Central memory CD8-positive, alpha-beta T cell (primary cell): ENCODE measurements at regions not wholly inside any gene's neighbourhood (a gene's known extent, or its start where the extent isn't known, plus 50 kb on each side); places are given as distances from the start of the nearest gene placed in this dataset.

Experiments
- ATAC-seq: fragments of 150-1000 bp; cut with Tn5 transposase; replicated peaks from 2 replicates; pipeline ENCODE4 v1.10.0; 2022; ENCODE audit warnings: mild to moderate bottlenecking, moderate FRiP score, moderate number of reproducible peaks; ENCODE audit not compliant: poor library complexity, severe bottlenecking; ENCODE audit errors: extremely low read depth
- DNase-seq, 2 donors: peaks; one replicate each; pipeline ENCODE4 v3.0.0; 2021; ENCODE audit warnings: low spot score in 2 of 2
- H3K27ac Mint-ChIP-seq: one replicate; pipeline ENCODE4 v1.8.0; 2022; ENCODE audit warnings: low read depth, mild to moderate bottlenecking, moderate library complexity, mixed read lengths
- H3K27me3 Mint-ChIP-seq: one replicate; pipeline ENCODE4 v1.8.0; 2022; ENCODE audit warnings: mixed read lengths
- H3K36me3 Mint-ChIP-seq: one replicate; pipeline ENCODE4 v1.8.0; 2022; ENCODE audit warnings: mild to moderate bottlenecking, moderate library complexity, mixed read lengths; ENCODE audit not compliant: insufficient read depth
- H3K4me1 Mint-ChIP-seq: one replicate; pipeline ENCODE4 v1.8.0; 2022; ENCODE audit warnings: mixed read lengths
- H3K4me3 Mint-ChIP-seq: one replicate; pipeline ENCODE4 v1.8.0; 2022; ENCODE audit warnings: mild to moderate bottlenecking, moderate library complexity, mixed read lengths
- H3K9me3 Mint-ChIP-seq: one replicate; pipeline ENCODE4 v1.8.0; 2022; ENCODE audit warnings: mixed read lengths

DNA sequence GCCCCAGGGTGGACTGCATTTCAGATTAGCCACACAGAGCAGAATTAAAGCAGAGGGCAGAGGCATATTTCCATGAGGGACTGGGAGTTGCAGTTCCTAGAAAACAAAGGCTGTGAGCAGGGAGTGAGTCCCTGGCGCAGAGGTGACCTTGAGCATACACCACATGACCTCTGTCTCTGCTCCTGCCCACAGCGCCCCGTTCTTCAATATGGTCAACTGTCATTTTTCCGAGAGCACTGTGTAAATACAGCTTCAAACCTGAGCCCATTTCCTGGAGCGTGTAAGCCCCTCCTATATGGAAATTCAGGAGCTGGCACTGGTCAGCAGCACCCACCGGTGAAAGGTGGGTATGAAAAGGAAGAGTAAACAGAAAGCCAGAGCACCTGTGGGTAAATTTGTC lies 192.2 kb upstream of the PELI2 start:
- Mint-ChIP-seq H3K4me1 (no peaks in the 10 kb centered on the region), H3K27me3 (peaks cover 25% of the 10 kb centered on the region), H3K9me3 (no peaks in the 10 kb centered on the region), H3K4me3 (no peak overlapping the region), H3K27ac (no peak overlapping the region), H3K36me3 (no peaks in the 10 kb centered on the region)
- DNase-seq, result no peak
- no peak for ATAC-seq

- DNase-seq (no peak), ATAC-seq (no peak)
- Mint-ChIP-seq H3K27me3 (peaks cover 31% of the 10 kb centered on the region), H3K4me1 (no peaks in the 10 kb centered on the region), H3K9me3 (no peaks in the 10 kb centered on the region), H3K36me3 (no peaks in the 10 kb centered on the region), H3K4me3 (no peak overlapping the region), H3K27ac (no peak overlapping the region)
These were observed 191.2 kb upstream of the PELI2 start for GRCh38 chr14:55927028-55927427.

- no peaks in the 10 kb centered on the region for H3K4me1 Mint-ChIP-seq
- no peak overlapping the region for H3K27ac Mint-ChIP-seq
- peaks cover 38% of the 10 kb centered on the region for H3K27me3 Mint-ChIP-seq
- DNase-seq (no peak), ATAC-seq (no peak)
- no peak overlapping the region for H3K4me3 Mint-ChIP-seq
- H3K36me3 Mint-ChIP-seq, result no peaks in the 10 kb centered on the region
- H3K9me3 Mint-ChIP-seq, result no peaks in the 10 kb centered on the region
These were observed 189.9 kb upstream of the PELI2 start for GRCh38 chr14:55928276-55928675.

DNA sequence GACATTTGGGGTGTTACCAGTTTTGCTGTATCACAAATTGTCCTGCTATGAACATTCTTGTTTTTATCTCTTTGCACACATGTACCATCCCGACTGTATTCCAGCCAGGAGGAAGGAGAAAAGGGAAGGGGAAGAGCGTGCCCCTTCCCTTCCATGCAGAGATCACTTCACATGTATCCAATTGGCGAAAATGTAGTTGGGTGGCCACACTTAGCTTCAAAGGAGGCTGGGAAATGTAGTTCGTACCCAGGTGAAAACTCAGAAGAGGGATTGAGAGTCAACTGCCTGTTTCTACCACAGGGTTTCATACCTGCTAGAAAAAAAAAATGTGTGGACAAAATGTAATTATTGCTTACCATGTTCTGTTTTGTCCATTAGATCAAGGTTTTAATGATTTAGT lies 189.1 kb upstream of the PELI2 start:
- H3K27me3 Mint-ChIP-seq, result peaks cover 38% of the 10 kb centered on the region
- no peak for DNase-seq
- no peaks in the 10 kb centered on the region for H3K9me3 Mint-ChIP-seq
- no peaks in the 10 kb centered on the region for H3K36me3 Mint-ChIP-seq
- no peak overlapping the region for H3K4me3 Mint-ChIP-seq
- H3K27ac Mint-ChIP-seq, result no peak overlapping the region
- H3K4me1 Mint-ChIP-seq, result no peaks in the 10 kb centered on the region
- no peak for ATAC-seq

- H3K27ac Mint-ChIP-seq, result no peak overlapping the region
- no peak for ATAC-seq
- no peaks in the 10 kb centered on the region for H3K4me1 Mint-ChIP-seq
- H3K27me3 Mint-ChIP-seq, result peaks cover 38% of the 10 kb centered on the region
- no peak overlapping the region for H3K4me3 Mint-ChIP-seq
- DNase-seq, result no peak
- H3K36me3 Mint-ChIP-seq, result no peaks in the 10 kb centered on the region
- H3K9me3 Mint-ChIP-seq, result no peaks in the 10 kb centered on the region
These were observed 188.0 kb upstream of the PELI2 start for GRCh38 chr14:55930016-55930784.

DNA sequence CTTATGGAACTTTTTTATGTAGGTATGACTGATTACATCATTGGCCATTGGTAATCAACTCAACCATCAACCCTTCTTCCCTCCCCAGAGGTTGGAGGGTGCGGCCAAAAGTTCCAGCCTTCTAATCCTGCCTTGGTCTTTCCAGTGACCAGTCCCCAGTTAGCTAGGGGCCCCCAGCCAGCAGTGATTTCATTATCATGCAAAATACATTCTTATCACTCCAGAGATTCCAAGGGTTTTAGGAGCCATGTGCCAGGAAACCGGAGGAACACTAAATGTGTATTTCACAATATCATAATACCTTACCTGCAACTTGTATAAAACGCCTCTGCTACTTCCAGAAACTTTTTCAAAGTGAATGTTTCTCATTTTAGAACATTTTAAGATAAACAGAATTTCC lies 181.5 kb upstream of the PELI2 start:
- DNase-seq, result no peak
- Mint-ChIP-seq H3K27me3 (peaks cover 33% of the 10 kb centered on the region), H3K4me3 (no peak overlapping the region), H3K4me1 (no peaks in the 10 kb centered on the region), H3K9me3 (no peaks in the 10 kb centered on the region), H3K36me3 (no peaks in the 10 kb centered on the region), H3K27ac (no peak overlapping the region)
- no peak for ATAC-seq

- Mint-ChIP-seq H3K4me3 (no peak overlapping the region), H3K27me3 (peaks cover 31% of the 10 kb centered on the region), H3K4me1 (no peaks in the 10 kb centered on the region), H3K27ac (no peak overlapping the region), H3K9me3 (no peaks in the 10 kb centered on the region), H3K36me3 (no peaks in the 10 kb centered on the region)
- ATAC-seq, result no peak
- DNase-seq, result no peak
These were observed 179.9 kb upstream of the PELI2 start for GRCh38 chr14:55938249-55938791.

GRCh38 chr14:55942076-55942654 lies 176.0 kb upstream of the PELI2 start:
- Mint-ChIP-seq H3K27ac (no peak overlapping the region), H3K9me3 (no peaks in the 10 kb centered on the region), H3K27me3 (peaks cover 32% of the 10 kb centered on the region), H3K4me3 (no peak overlapping the region), H3K4me1 (no peaks in the 10 kb centered on the region), H3K36me3 (no peaks in the 10 kb centered on the region)
- ATAC-seq (no peak), DNase-seq (no peak)

DNA sequence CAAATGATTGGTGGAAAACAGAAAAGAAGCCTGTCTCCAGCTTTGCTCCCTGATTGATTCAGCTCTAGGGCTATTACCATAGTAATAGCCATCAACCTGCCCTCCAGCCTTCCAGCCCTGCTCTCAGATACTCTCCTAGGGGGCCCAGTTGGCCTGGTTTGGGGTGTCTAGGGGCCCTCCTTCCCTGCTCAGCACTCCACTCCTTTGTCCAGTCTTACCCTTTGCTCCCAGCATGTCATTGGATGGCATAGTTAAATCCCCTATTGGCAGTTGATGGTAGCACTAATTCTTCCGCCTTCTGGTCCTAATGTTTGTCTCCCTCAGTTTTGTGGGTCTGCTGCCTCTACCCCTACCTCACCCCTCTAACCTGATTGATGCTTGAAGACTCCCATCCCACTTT lies 175.4 kb upstream of the PELI2 start:
- Mint-ChIP-seq H3K4me1 (no peaks in the 10 kb centered on the region), H3K27ac (no peak overlapping the region), H3K36me3 (no peaks in the 10 kb centered on the region), H3K4me3 (no peak overlapping the region), H3K27me3 (peaks cover 25% of the 10 kb centered on the region), H3K9me3 (no peaks in the 10 kb centered on the region)
- DNase-seq (no peak), ATAC-seq (no peak)

GRCh38 chr14:55944757-55945156 lies 173.5 kb upstream of the PELI2 start:
- no peak for ATAC-seq
- H3K27ac Mint-ChIP-seq, result no peak overlapping the region
- no peak for DNase-seq
- H3K4me3 Mint-ChIP-seq, result no peak overlapping the region
- no peaks in the 10 kb centered on the region for H3K4me1 Mint-ChIP-seq
- H3K27me3 Mint-ChIP-seq, result peaks cover 10% of the 10 kb centered on the region
- no peaks in the 10 kb centered on the region for H3K36me3 Mint-ChIP-seq
- H3K9me3 Mint-ChIP-seq, result no peaks in the 10 kb centered on the region

DNA sequence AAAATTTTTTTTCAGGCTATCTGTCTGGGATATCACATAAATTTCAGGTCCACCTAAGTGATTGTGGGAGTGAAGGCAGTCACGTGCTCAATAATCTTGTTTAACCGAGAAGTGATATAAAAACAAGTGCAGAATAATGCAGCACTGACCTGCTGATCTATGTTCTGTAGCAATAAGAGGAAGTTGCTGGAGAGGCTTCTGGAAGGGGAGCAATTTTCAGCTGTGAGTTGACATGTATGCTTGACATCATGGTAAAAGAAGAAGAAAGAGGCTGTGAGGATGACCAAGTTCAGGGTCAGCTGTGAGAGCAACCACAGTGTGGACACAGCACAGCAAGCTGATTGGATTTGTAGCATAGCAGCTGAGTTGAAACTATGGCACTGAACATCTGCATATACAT lies 172.0 kb upstream of the PELI2 start:
- no peak for ATAC-seq
- no peaks in the 10 kb centered on the region for H3K9me3 Mint-ChIP-seq
- H3K4me1 Mint-ChIP-seq, result no peaks in the 10 kb centered on the region
- H3K4me3 Mint-ChIP-seq, result no peak overlapping the region
- no peak overlapping the region for H3K27ac Mint-ChIP-seq
- no peaks in the 10 kb centered on the region for H3K36me3 Mint-ChIP-seq
- no peak for DNase-seq
- peaks cover 10% of the 10 kb centered on the region for H3K27me3 Mint-ChIP-seq

DNA sequence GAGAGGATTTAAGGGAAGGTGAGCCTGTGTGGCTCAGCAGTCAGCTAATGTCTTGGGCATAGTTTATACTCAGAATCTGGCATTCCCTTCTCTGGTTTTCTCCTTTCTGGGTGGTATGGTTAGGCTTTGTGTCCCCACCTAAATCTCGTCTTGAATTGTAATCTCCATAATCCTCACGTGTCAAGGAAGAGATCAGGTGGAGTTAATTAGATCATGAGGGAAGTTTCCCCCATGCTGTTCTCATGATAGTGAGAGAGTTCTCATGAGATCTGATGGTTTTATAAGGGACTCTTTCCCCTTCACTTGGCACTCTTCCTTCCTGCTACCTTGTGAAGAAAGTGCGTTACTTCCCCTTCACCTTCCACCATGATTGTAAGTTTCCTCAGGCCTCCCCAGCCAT lies 169.8 kb upstream of the PELI2 start:
- Mint-ChIP-seq H3K9me3 (no peaks in the 10 kb centered on the region), H3K27me3 (peaks cover 2% of the 10 kb centered on the region), H3K27ac (no peak overlapping the region), H3K4me3 (no peak overlapping the region), H3K36me3 (no peaks in the 10 kb centered on the region), H3K4me1 (no peaks in the 10 kb centered on the region)
- ATAC-seq, result no peak
- no peak for DNase-seq

DNA sequence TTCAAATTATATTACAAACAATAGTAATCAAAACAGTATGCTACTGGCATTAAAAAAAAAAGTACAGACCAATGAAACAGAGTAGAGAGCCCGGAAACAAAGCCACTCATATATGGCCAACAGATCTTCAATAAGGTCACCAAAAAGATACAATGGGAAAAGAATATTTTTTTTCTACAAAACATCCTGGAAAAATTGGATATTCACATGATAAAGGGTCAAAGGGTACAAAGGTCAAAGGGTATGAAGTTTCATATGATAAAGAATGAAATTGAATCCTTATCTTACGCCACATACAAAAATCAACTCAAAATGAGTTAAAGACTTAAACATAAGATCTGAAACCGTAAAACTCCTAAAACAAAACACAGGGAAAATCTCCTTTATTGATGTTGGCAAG lies 168.5 kb upstream of the PELI2 start:
- no peak for DNase-seq
- no peak for ATAC-seq
- Mint-ChIP-seq H3K4me3 (no peak overlapping the region), H3K27ac (no peak overlapping the region), H3K27me3 (no peaks in the 10 kb centered on the region), H3K4me1 (no peaks in the 10 kb centered on the region), H3K36me3 (no peaks in the 10 kb centered on the region), H3K9me3 (no peaks in the 10 kb centered on the region)
